ENCODE measurements at regions not wholly inside any gene's neighbourhood (a gene's known extent, or its start where the extent isn't known, plus 50 kb on each side); places are given as distances from the start of the nearest gene placed in this dataset.
A peak's percentile ranks its signal among the peaks of the same experiment; 100 is the strongest.
"Not testable (repeated sequence)": the region's sequence is repeated elsewhere in the genome, so short reads cannot be mapped to it uniquely, and the experiment has no call there.

GRCh38 chr14:103231376-103232019, 102.5 kb upstream of the EIF5 start:
- DNase-seq (ENCODE audit: low read depth): no peak

- no peak for DNase-seq (ENCODE audit: low read depth)
Measured at GRCh38 chr14:103232031-103232808, 101.8 kb upstream of the EIF5 start.

- DNase-seq (ENCODE audit: low read depth): no peak
Measured at GRCh38 chr14:103232831-103233319, 101.2 kb upstream of the EIF5 start.

GRCh38 chr14:103233328-103233727, 100.7 kb upstream of the EIF5 start:
- no peak for DNase-seq (ENCODE audit: low read depth)

GRCh38 chr14:103234826-103235225, 99.2 kb upstream of the EIF5 start:
- not testable (repeated sequence) for DNase-seq (ENCODE audit: low read depth)

- not testable (repeated sequence) for DNase-seq (ENCODE audit: low read depth)
Measured at GRCh38 chr14:103235506-103235905, 98.5 kb upstream of the EIF5 start.

- DNase-seq (ENCODE audit: low read depth): no peak
Measured at GRCh38 chr14:103239751-103240150, 94.3 kb upstream of the EIF5 start.

- no peak for DNase-seq (ENCODE audit: low read depth)
Measured at GRCh38 chr14:103241531-103241930, 92.5 kb upstream of the EIF5 start.

GRCh38 chr14:103243764-103244737, 90.0 kb upstream of the EIF5 start:
- DNase-seq (ENCODE audit: low read depth): no peak

- DNase-seq (ENCODE audit: low read depth): peak; percentile 62
Measured at GRCh38 chr14:103245624-103246031, 88.4 kb upstream of the EIF5 start.

- no peak for DNase-seq (ENCODE audit: low read depth)
Measured at GRCh38 chr14:103246070-103246469, 88.0 kb upstream of the EIF5 start.

- DNase-seq (ENCODE audit: low read depth): no peak
Measured at GRCh38 chr14:103247169-103247606, 86.8 kb upstream of the EIF5 start.

- no peak for DNase-seq (ENCODE audit: low read depth)
Measured at GRCh38 chr14:103250181-103250580, 83.9 kb upstream of the EIF5 start.

GRCh38 chr14:103250874-103251273, 83.2 kb upstream of the EIF5 start:
- DNase-seq (ENCODE audit: low read depth): no peak

- DNase-seq (ENCODE audit: low read depth): no peak
Measured at GRCh38 chr14:103255555-103255954, 78.5 kb upstream of the EIF5 start.

- no peak for DNase-seq (ENCODE audit: low read depth)
Measured at GRCh38 chr14:103256406-103256805, 77.6 kb upstream of the EIF5 start.

GRCh38 chr14:103257211-103257962, 76.7 kb upstream of the EIF5 start:
- no peak for DNase-seq (ENCODE audit: low read depth)

- no peak for DNase-seq (ENCODE audit: low read depth)
Measured at GRCh38 chr14:103258211-103258610, 75.8 kb upstream of the EIF5 start.

GRCh38 chr14:103259184-103259583, 74.9 kb upstream of the EIF5 start:
- DNase-seq (ENCODE audit: low read depth): no peak

- no peak for DNase-seq (ENCODE audit: low read depth)
Measured at GRCh38 chr14:103259801-103260628, 74.0 kb upstream of the EIF5 start.
